Stomach smooth muscle (tissue), 2 donors: ENCODE measurements at regions not wholly inside any gene's neighbourhood (a gene's known extent, or its start where the extent isn't known, plus 50 kb on each side); places are given as distances from the start of the nearest gene placed in this dataset.

ENCODE experiments used
- H3K27ac ChIP-seq: one replicate; pipeline ENCODE4 v1.7.0; 2013; ENCODE audit warnings: mild to moderate bottlenecking, low read length, inconsistent platforms
- H3K27me3 ChIP-seq, 2 donors: one replicate each; pipeline ENCODE4 v1.7.0; 2013; ENCODE audit warnings: low read length in 2 of 2; ENCODE audit not compliant: insufficient read depth in 2 of 2, control insufficient read depth in 1 of 2
- H3K36me3 ChIP-seq, 2 donors: one replicate each; pipeline ENCODE4 v1.7.0; 2013; ENCODE audit warnings: low read length in 2 of 2; ENCODE audit not compliant: control insufficient read depth in 2 of 2, insufficient read depth in 2 of 2
- H3K4me1 ChIP-seq: one replicate; pipeline ENCODE4 v1.7.0; 2013; ENCODE audit warnings: low read length; ENCODE audit not compliant: control insufficient read depth, insufficient read depth
- H3K4me3 ChIP-seq, 2 donors: one replicate each; pipeline ENCODE4 v1.7.0; 2013; ENCODE audit warnings: low read length in 2 of 2
- H3K9ac ChIP-seq, 2 donors: one replicate each; pipeline ENCODE4 v1.7.0; 2013; ENCODE audit warnings: low read length in 2 of 2, mild to moderate bottlenecking in 1 of 2
- H3K9me3 ChIP-seq, 2 donors: one replicate each; pipeline ENCODE4 v1.7.0; 2013; ENCODE audit warnings: low read length in 2 of 2; ENCODE audit not compliant: control insufficient read depth in 2 of 2
- donor health status: healthy.
- donor health status: Pancreatic carcinoma.

DNA sequence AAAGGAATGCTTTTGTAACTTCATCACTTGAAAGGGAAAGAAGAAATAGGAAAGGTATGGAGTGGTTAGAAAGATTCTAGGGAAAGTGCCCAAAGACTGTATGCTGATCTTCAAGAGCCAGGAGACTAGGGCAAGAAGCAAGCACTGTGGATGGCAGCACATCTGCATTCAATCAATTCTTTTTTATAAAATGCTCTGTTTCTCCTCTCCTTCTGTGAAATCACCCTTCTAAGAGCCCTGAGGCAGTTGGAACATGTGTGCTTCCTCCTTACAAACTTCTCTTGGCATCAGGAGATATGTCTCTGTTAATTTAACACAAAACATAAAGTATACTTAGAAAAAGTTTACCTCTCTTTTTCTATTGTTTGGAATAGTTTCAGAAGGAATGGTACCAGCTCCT lies 1162.2 kb upstream of the GJE1 start:
- H3K9me3 ChIP-seq, result no peaks in the 10 kb centered on the region
- no peaks in the 10 kb centered on the region for H3K36me3 ChIP-seq
- no peaks in the 10 kb centered on the region for H3K4me1 ChIP-seq
- H3K27ac ChIP-seq, result no peak overlapping the region
- no peak overlapping the region for H3K4me3 ChIP-seq
- H3K27me3 ChIP-seq, result no peaks in the 10 kb centered on the region
- H3K9ac ChIP-seq, result no peak overlapping the region

GRCh38 chr6:140968062-140968461 lies 1164.7 kb upstream of the GJE1 start:
- H3K4me1 ChIP-seq, result no peaks in the 10 kb centered on the region
- no peak overlapping the region for H3K27ac ChIP-seq
- H3K9me3 ChIP-seq, result no peaks in the 10 kb centered on the region
- H3K36me3 ChIP-seq, result no peaks in the 10 kb centered on the region
- no peak overlapping the region for H3K4me3 ChIP-seq
- no peak overlapping the region for H3K9ac ChIP-seq
- H3K27me3 ChIP-seq, result no peaks in the 10 kb centered on the region

DNA sequence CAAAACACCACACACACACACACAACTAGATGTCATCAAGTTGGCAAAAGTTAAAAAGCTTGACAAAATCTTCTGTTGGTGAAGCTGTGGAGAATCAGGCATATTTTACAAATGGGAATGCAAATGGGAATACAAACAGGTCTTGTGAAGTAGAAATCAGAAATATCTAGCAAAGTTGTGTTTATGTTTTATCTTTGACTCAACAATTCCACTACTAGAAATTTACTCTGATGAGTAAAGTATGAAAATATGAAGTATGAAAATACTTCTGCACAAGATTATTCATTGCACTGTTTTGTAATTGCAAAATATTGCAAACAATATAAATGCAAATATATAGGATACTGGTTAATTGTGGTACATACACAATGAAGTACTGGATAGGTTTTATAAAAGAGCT lies 1166.0 kb upstream of the GJE1 start:
- no peaks in the 10 kb centered on the region for H3K27me3 ChIP-seq
- no peaks in the 10 kb centered on the region for H3K9me3 ChIP-seq
- H3K4me3 ChIP-seq, result no peak overlapping the region
- no peaks in the 10 kb centered on the region for H3K4me1 ChIP-seq
- no peaks in the 10 kb centered on the region for H3K36me3 ChIP-seq
- H3K27ac ChIP-seq, result no peak overlapping the region
- H3K9ac ChIP-seq, result no peak overlapping the region

GRCh38 chr6:140960566-140960965 lies 1172.2 kb upstream of the GJE1 start:
- Histone ChIP-seq H3K27me3 (no peaks in the 10 kb centered on the region), H3K4me3 (no peak overlapping the region), H3K27ac (no peak overlapping the region), H3K9me3 (no peaks in the 10 kb centered on the region), H3K4me1 (no peaks in the 10 kb centered on the region), H3K9ac (no peak overlapping the region), H3K36me3 (no peaks in the 10 kb centered on the region)

- Histone ChIP-seq H3K9ac (no peak overlapping the region), H3K27ac (no peak overlapping the region), H3K4me1 (no peaks in the 10 kb centered on the region), H3K27me3 (no peaks in the 10 kb centered on the region), H3K4me3 (no peak overlapping the region), H3K9me3 (no peaks in the 10 kb centered on the region), H3K36me3 (no peaks in the 10 kb centered on the region)
These were observed 1175.3 kb upstream of the GJE1 start for GRCh38 chr6:140957386-140957785.

GRCh38 chr6:140956571-140957369 lies 1176.0 kb upstream of the GJE1 start:
- Histone ChIP-seq H3K4me1 (no peaks in the 10 kb centered on the region), H3K9ac (no peak overlapping the region), H3K36me3 (no peaks in the 10 kb centered on the region), H3K27ac (no peak overlapping the region), H3K9me3 (no peaks in the 10 kb centered on the region), H3K27me3 (no peaks in the 10 kb centered on the region), H3K4me3 (no peak overlapping the region)

- H3K27me3 ChIP-seq, result no peaks in the 10 kb centered on the region
- H3K9ac ChIP-seq, result no peak overlapping the region
These were observed 1192.3 kb upstream of the GJE1 start for GRCh38 chr6:140940251-140940925.

DNA sequence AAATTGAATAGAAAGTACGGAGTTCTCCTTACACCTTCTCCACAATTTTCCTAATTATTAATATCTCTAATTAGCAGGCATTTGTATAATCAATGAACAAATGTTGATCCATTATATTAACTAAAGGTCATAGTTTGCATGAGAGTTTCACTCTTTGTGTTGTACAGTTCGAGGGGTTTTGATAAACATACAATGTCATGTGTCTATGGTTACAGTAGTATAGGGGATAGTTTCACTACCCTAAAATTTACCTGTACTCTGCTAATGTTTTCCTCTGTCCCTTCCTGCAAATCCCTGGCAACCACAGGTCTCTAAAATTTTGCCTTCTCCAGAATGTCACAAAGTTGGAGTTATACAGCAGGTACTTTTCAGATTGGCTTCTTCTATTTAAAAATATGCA lies 1199.8 kb upstream of the GJE1 start:
- Histone ChIP-seq H3K27ac (no peak overlapping the region), H3K27me3 (no peaks in the 10 kb centered on the region), H3K4me1 (no peaks in the 10 kb centered on the region), H3K36me3 (no peaks in the 10 kb centered on the region), H3K9ac (no peak overlapping the region), H3K4me3 (no peak overlapping the region), H3K9me3 (no peaks in the 10 kb centered on the region)

More at GRCh38 chr6:140940251-140940925, 1192.3 kb upstream of the GJE1 start:
- H3K36me3 ChIP-seq, result no peaks in the 10 kb centered on the region
- H3K4me1 ChIP-seq, result no peaks in the 10 kb centered on the region
- no peak overlapping the region for H3K27ac ChIP-seq
- no peaks in the 10 kb centered on the region for H3K9me3 ChIP-seq
- H3K4me3 ChIP-seq, result no peak overlapping the region

GRCh38 chr6:140931581-140931980 lies 1201.1 kb upstream of the GJE1 start:
- no peaks in the 10 kb centered on the region for H3K4me1 ChIP-seq

GRCh38 chr6:140929121-140929520 lies 1203.6 kb upstream of the GJE1 start:
- Histone ChIP-seq H3K9ac (no peak overlapping the region), H3K9me3 (no peaks in the 10 kb centered on the region), H3K4me3 (no peak overlapping the region), H3K27me3 (no peaks in the 10 kb centered on the region), H3K27ac (no peak overlapping the region), H3K4me1 (no peaks in the 10 kb centered on the region), H3K36me3 (no peaks in the 10 kb centered on the region)

More at GRCh38 chr6:140931581-140931980, 1201.1 kb upstream of the GJE1 start:
- Histone ChIP-seq H3K9ac (no peak overlapping the region), H3K4me3 (no peak overlapping the region), H3K36me3 (no peaks in the 10 kb centered on the region), H3K27me3 (no peaks in the 10 kb centered on the region), H3K9me3 (no peaks in the 10 kb centered on the region), H3K27ac (no peak overlapping the region)

- Histone ChIP-seq H3K9me3 (no peaks in the 10 kb centered on the region), H3K27ac (no peak overlapping the region), H3K36me3 (no peaks in the 10 kb centered on the region), H3K4me3 (no peak overlapping the region), H3K27me3 (no peaks in the 10 kb centered on the region), H3K9ac (no peak overlapping the region), H3K4me1 (no peaks in the 10 kb centered on the region)
These were observed 1209.7 kb upstream of the GJE1 start for GRCh38 chr6:140923048-140923447.
